ENCODE measurements at regions not wholly inside any gene's neighbourhood (a gene's known extent, or its start where the extent isn't known, plus 50 kb on each side); places are given as distances from the start of the nearest gene placed in this dataset.
"Not testable (repeated sequence)": the region's sequence is repeated elsewhere in the genome, so short reads cannot be mapped to it uniquely, and the experiment has no call there.

DNA sequence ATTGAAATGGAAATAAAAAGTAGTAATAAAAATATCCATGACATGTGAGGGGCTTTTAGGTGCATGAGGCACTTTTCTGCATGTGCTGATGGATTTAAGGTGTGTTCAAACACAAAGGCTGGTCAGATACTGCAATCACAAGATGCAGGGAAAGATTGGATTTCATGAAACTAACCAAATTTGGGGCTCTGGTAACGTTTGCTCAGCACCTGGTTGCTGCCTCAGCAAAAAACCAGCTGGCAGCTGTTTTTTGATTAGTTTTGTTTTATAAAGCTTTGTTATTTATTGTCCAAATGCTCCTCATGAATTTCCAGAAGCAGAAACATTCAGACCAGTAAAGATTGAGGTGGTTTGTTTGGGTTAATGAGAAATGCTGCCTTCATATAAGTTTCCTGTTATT, 195.7 kb upstream of the NRG3 start:
- DNase-seq = no peak

DNA sequence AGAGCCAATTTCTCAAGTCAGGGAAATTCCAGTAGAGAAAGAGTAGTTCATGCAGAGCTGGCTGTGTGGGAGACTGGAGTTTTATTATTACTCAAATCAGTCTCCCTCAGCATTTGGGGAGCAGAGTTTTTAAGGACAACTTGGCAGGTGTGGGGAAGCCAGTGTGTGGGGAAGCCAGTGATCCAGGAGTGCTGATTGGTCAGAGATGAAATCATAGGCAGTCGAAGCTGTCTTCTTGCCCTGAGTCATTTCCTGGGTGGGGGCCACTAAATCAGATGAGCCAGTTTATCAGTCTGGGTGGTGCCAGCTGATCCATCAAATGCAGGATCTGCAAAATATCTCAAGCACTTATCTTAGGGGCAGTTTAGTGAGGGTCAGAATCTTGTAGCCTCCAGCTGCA, 194.6 kb upstream of the NRG3 start:
- no peak for DNase-seq

DNA sequence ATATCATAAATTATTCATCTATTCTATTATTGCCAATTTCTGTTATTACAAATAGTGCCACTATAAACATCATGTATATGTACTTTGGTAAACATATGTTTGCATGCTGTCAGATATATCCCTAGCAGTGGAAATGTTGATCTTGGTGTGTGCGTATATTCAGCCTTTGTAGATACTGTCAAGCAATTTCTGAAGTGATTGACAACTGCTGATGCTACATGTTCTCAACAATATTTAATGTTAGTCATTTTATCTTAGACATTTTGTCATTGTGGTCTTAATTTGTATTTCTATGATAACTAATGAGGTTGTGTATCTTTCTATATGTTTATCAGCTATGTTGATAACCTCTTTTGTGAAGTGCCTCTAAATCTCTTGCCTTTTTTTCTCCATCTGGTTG, 186.5 kb upstream of the NRG3 start:
- no peak for DNase-seq

DNA sequence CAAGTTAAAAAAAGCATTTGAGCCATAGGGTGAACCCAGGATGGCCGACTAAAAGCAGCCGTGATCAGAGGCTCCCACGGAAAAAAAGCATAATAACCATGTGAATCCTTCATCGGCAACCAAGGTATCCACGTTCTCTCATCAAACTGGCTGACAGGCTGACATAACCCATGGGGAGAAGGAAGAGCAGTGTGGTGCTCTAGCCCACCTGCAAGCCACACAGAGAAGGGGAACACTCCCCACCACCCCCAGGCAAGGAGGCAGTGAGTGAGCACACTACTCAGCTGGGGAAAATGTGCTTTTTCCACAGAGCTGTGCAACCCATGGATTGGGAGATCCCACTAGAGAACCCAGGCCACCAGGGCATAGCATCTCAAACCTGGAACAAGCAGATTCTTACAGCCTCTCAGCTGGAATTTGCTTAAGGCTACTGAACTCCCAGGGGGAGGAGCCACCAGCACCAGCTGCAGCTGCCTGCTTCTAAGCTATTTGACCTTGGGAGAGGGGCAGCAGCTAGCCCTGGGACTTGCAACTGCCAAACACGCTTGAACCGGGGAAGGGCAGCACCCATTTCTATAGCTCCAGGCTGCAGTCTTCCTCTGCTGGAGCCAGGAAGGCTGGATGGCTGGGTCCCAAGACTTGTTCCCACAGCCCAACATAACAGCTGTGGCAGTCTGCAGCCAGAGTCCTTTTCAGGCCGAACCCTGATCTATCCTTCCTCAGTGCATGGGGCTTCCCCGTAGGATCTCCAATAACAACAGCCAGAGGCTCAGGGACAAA, 178.2 kb upstream of the NRG3 start:
- DNase-seq = no peak

DNA sequence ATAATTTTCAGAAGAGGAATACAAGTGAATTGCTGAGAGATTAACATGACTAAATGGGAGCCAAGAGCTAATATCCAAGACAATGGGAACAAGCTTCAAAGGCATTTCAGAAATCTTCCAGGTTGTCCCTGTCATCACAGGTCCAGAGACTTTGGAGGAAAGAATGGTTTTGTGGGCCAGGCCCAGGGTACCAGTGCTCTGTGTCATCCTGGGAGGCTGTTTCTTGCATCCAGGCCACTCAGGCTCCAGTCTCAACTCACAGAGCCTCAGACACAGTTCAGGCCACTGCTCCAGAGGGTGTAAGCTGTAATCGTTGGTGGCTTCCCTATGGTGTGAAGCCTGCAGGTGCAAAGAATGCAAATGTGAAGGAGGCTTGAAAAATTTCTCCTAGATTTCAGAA, 170.4 kb upstream of the NRG3 start:
- no peak for DNase-seq

DNA sequence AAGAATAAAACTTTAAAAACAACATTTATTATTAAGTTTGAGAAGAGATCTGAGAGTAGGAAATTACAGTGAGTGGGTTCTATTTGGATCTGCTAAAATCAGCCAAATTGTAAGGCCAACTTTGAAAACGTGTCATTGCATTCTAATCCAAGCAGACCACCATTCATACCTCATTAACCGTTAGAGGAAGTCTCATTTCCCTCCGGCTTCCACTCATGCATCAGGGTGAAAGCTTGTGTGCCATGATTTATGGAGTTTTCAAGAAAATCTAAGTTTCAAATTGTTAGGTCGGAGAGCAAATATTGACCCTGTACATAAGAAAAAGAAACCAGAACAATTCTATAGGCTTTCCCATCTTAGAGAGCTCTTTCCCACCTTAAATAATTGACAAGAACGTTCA, 166.6 kb upstream of the NRG3 start:
- no peak for DNase-seq

DNA sequence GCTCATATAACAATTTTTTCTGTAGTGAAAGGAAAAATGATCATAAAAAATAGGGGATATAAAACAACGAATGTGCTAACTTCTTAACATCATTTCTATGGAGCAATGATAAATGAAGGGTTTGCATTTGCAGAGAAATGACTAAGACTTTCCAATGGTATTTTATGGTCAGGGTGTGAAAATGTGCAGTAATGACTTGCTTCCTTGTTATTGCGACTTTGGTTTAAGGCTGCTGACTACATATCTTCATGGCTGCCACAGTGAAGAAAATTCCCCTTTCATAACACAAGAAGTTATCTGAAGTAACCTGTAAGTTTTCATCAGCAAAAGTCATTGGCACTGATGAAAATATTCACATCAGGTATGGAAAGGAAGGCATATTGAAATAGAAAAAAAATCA, 166.1 kb upstream of the NRG3 start:
- no peak for DNase-seq

DNA sequence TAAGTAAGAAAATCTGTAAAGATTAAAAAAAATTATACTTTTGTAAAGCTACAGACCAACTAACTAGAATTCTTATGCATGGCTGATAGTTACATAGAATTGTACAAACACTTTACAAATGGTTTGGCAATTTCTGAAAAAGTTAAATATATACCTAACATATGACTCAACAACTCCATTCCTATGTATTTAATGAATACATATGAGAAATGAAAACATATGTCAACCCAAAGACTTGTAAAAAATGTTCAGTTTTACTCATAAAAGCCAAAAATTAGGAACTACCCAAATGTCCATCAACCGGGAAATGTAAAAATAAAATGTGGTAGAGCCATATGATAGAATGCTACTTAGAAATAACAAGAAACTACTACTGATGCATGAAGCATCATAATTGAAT, 152.6 kb upstream of the NRG3 start:
- no peak for DNase-seq

DNA sequence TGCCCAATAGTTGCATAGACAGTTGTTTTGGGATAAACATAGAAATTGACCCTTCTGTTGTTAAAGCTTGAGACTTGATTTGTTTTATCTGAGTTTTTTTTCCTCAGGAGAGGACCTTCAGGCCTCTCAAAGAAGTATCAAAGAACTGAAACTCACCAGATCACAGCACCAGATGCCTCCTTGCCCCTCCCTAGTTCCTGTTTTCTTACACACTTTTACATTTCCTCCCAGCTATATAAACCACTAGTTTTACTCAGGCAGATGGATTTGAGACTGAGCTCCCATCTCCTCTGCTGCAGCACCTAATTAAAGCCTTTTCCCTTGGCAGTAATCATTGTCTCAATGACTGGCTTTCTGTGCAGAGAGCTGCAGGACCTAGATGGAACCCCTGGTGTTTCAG, 150.6 kb upstream of the NRG3 start:
- no peak for DNase-seq

DNA sequence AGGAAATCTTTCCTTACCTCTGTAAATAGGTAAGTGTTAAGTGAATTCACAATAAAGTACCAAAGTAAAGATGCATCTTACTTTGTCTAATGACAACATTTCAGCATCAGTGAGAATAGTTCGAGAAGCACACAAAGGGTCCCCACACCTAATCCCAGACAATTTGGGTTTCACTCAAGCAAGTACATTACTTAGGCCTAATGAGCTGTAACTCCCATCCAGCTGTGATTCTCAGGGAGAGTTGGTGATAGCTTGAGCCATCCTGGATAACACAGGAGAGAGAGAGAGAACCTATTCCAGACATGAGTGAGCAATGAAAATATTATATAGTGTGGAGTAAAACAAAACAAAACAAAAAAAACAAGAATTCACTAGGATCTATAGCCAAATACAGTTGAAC, 149.1 kb upstream of the NRG3 start:
- no peak for DNase-seq

DNA sequence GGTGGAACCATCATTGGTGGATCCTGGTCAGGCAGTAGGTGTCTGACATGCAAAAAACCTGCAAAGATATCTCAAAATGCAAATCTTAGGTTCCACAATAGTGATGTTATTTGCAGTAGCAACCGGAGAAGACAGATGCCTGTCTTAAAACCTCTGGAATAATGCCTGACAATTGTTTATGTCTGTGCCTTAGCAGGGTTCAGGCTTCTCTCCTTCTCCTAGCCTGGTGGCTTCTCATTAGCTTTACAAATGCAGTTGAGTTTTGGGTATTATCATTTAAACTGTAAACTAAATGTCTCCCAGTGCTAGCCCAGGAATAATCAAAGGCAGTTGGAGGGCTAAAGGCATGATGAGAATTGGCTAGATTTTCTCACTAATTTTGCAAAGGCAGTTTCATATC, 146.3 kb upstream of the NRG3 start:
- DNase-seq = no peak

DNA sequence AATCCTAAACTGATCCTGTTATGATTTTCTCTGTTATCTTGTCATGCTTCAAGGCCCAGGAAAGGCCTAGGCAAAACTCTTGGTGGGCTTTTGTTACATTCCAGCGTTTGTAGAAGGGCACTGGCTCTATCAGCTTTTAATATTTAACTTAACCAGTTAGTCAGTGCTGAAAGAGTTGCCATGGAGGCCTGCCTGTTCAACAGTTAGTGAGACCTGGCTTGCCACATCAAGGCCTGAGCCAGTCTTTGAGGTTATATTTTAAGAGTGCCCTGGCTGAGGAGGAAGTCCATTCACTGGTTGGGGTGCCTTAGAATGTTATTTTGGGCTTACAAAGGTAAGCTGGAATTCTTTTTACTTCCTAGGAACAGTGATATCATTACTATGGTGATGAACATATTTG, 144.1 kb upstream of the NRG3 start:
- DNase-seq = no peak

DNA sequence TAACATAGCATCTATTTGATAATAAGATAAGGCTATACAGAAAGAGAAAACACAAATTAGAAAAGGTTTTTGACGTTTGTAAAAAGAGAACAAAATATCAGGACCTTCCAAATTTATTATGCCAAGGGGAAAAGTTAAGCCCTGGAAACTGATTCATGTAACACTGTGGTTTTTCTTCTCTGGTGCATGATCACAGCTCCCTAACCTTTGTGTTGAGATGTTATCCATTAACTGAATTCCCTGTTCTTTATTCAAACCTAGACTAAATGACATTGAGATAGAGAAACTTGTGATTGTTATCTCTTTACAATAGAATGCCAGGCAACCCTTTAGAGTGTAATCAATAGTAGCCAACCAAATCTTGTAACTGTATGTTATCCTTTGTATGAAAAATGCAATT, 141.5 kb upstream of the NRG3 start:
- DNase-seq = no peak

DNA sequence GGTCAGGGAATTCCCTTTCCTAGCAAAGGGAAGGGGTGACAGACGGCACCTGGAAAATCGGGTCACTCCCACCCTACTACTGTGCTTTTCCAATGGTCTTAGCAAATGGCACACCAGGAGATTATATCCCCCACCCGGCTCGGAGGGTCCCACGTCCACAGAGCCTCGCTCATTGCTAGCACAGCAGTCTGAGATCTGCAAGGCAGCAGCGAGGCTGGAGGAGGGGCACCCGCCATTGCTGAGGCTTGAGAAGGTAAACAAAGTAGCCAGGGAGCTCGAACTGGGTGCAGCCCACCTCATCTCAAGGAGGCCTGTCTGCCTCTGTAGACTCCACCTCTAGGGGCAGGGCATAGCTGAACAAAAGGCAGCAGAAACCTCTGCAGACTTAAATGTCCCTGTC, 139.8 kb upstream of the NRG3 start:
- not testable (repeated sequence) for DNase-seq

DNA sequence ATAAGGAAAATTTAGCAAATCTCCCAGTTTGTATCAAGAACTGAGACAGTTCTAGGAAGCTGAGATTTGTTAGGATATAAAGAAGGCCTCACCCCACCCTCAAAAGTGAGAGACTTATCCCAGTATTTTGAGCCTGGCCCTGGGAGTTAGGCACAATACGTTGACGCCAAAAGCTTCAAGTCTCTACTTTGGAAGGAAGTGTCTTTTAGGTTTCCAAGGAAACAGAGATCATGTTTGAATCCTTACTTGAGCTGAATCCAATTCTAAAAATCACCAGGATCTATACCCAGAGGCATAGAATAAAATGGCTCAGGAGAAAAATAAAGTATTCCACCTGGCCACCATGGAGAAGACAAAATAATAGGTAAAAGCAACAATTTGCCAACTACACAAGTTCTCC, 115.9 kb upstream of the NRG3 start:
- DNase-seq = no peak

DNA sequence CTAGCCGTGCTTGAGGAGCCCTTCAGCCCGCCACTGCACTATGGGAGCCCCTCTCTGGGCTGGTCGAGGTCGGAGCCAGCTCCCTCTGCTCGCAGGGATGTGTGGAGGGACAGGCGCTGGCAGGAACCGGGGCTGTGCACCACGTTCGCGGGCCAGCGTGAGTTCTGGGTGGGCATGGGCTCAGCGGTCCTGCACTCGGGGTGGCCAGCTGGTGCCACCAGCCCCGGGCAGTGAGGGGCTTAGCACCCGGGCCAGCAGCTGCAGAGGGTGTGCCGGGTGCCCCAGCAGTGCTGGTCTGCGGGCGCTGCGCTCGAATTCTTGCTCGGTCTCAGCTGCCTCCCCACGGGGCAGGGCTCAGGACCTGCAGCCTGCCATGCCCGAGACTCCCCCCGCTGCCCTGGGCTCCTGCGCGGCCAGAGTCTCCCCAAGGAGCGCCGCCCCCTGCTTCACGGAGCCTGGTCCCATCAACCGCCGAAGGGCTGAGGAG, 90.8 kb upstream of the NRG3 start:
- no peak for DNase-seq

DNA sequence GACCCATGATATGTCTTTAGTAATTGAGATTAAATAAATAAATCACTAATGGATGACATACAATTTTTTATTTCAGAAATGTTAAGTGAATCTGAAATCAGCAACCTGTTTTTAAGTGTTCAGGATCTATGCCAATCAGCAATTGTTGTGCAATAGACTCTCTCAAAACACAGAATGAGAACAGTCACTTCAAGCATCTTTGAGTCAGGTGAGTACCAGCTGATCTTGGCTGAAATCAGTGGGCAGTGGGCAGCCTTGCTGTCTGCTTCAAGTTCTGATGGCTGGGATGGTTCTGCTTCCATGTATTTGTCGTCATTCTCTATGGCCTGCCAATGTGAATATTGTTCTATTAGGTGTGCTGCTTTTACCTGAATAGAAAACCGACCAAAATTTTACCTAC, 82.3 kb upstream of the NRG3 start:
- no peak for DNase-seq

DNA sequence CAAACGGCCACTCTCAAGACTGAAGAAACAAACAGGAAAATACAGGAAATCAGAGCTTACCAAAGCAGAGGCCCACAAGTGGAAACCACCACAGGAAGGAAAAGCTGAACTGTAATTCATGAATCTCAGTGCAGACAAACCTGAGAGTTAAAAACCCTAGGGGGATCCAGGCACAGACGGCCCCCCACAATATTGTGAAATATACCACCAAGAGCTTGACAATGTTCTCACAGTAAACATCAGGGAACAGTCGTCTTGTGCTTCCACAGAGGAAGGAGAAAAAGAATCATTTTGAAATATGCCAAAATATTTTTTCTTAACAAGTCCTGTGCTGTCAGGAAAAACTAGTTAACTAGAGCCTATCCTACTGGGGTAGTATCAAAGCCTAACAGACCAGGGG, 68.2 kb upstream of the NRG3 start:
- DNase-seq = no peak

DNA sequence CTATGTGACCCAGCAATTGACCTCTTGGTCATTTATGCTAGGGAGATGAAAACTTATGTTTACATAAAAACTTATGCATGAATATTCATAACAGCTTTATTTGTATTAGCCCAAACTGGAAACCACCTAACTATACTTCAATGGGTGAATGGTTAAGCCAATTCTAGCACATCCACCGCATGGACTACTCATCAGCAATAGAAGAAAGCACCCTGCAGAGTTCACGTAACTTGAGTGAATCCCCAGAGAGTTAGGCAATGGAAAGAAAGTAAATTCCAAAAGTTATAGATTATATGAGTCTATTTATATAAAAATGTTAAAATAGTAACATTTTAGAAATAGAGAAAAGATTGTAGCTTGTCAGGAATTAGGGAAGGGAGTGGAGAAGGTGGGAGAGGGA, 60.2 kb upstream of the NRG3 start:
- DNase-seq = no peak

DNA sequence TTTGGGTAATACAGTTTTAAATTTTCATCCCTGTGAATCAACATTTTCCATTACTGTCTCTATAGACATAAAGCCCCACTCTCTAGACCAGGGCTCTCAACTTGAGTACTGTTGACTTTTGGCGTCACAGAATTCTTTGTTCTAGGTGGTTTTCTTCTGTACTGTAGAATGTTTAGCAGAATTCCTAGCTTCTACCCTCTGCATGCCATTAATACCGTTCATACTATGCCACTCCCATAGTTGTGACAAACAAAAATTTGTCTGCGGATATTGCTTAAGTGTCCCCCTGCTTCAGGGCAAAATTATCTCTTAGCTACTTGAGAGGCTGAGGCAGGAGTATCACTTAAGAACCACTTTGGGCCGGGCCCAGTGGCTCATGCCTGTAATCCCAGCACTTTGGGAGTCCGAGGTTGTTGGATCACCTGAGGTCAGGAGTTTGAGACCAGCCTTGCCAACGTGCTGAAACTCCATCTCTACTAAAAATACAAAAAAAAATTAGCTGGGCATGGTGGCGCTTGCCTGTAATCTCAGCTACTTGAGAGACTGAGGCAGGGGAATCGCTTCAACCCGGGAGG, 57.3 kb upstream of the NRG3 start:
- no peak for DNase-seq

DNA sequence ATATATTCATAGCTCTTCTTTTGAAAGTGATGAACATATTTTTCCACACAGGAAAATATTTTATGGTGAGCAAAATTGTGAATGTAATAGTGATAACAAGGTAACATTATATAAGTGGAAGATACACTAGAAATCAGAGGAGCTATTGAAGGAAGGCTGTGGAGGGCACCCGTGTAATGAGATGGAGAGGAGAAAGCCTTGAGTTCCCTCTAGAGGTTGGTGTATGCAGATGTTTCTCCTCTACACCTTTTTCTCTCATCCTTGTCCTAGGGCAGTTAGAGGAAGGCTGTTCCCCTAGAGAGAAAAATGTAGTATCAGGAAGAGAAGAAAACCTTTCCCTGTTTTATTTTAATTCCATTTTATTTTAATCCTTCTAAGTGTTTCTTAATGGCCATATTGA, 54.6 kb upstream of the NRG3 start:
- DNase-seq = no peak

Measured in CD4-positive, alpha-beta T cell treated with Interleukin-15 for 1 hour (primary cell).